H9 (cell line): ENCODE measurements at regions not wholly inside any gene's neighbourhood (a gene's known extent, or its start where the extent isn't known, plus 50 kb on each side); places are given as distances from the start of the nearest gene placed in this dataset.

Source experiments
- DNase-seq: peaks from one replicate; pipeline ENCODE4 v3.0.0-alpha.2; 2017
- H2AFZ ChIP-seq: one replicate; pipeline ENCODE4 v1.6.1; 2013; ENCODE audit warnings: mild to moderate bottlenecking, low read length, control low read depth, moderate library complexity
- H2AK5ac ChIP-seq: 2 replicates; pipeline ENCODE4 v1.6.1; 2013; ENCODE audit warnings: low read length, control low read depth, mixed read lengths; ENCODE audit not compliant: insufficient read length
- H2BK120ac ChIP-seq: one replicate; pipeline ENCODE4 v1.6.1; 2013; ENCODE audit warnings: low read depth, mild to moderate bottlenecking, low read length, control low read depth, inconsistent platforms; ENCODE audit not compliant: poor library complexity, severe bottlenecking
- H2BK12ac ChIP-seq: 2 replicates; pipeline ENCODE4 v1.6.1; 2013; ENCODE audit warnings: low read length, control low read depth, mixed read lengths, low read depth; ENCODE audit not compliant: insufficient read length
- H2BK15ac ChIP-seq: 2 replicates; pipeline ENCODE4 v1.6.1; 2013; ENCODE audit warnings: low read depth, low read length, control low read depth
- H2BK20ac ChIP-seq: one replicate; pipeline ENCODE4 v1.6.1; 2013; ENCODE audit warnings: low read depth, mild to moderate bottlenecking, low read length, control low read depth, inconsistent platforms; ENCODE audit not compliant: poor library complexity, severe bottlenecking
- H2BK5ac ChIP-seq: 2 replicates; pipeline ENCODE4 v1.6.1; 2013; ENCODE audit warnings: low read length, control low read depth, mixed read lengths; ENCODE audit not compliant: insufficient read length
- H3K14ac ChIP-seq: 2 replicates; pipeline ENCODE4 v1.6.1; 2013; ENCODE audit warnings: low read length, control low read depth; ENCODE audit not compliant: insufficient read depth
- H3K18ac ChIP-seq: 2 replicates; pipeline ENCODE4 v1.6.1; 2013; ENCODE audit warnings: low read depth, mild to moderate bottlenecking, mixed read lengths, low read length, control low read depth; ENCODE audit not compliant: insufficient read length
- H3K23ac ChIP-seq: 2 replicates; pipeline ENCODE4 v1.6.1; 2013; ENCODE audit warnings: low read length, control low read depth, mixed read lengths, low read depth; ENCODE audit not compliant: insufficient read length
- H3K23me2 ChIP-seq: 2 replicates; pipeline ENCODE4 v1.6.1; 2013; ENCODE audit warnings: low read depth, mild to moderate bottlenecking, mixed read lengths, low read length, control low read depth; ENCODE audit not compliant: insufficient read length, poor library complexity, severe bottlenecking
- H3K27ac ChIP-seq: 2 replicates; pipeline ENCODE4 v1.5.1; 2013; ENCODE audit warnings: low read length, control low read depth, mixed read lengths, low read depth; ENCODE audit not compliant: insufficient read length
- H3K27me3 ChIP-seq: 2 replicates; pipeline ENCODE4 v1.6.1; 2013; ENCODE audit warnings: low read length, control low read depth, inconsistent platforms; ENCODE audit not compliant: insufficient read depth
- H3K4ac ChIP-seq: 2 replicates; pipeline ENCODE4 v1.6.1; 2013; ENCODE audit warnings: low read depth, mild to moderate bottlenecking, control low read depth, inconsistent platforms, low read length, moderate library complexity
- H3K4me1 ChIP-seq: 2 replicates; pipeline ENCODE4 v1.6.1; 2013; ENCODE audit warnings: low read length, control low read depth, inconsistent platforms; ENCODE audit not compliant: insufficient read depth
- H3K4me2 ChIP-seq: 2 replicates; pipeline ENCODE4 v1.6.1; 2013; ENCODE audit warnings: low read length, control low read depth, mixed read lengths; ENCODE audit not compliant: insufficient read length, insufficient read depth
- H3K56ac ChIP-seq: 2 replicates; pipeline ENCODE4 v1.6.1; 2013; ENCODE audit warnings: low read depth, mild to moderate bottlenecking, mixed read lengths, low read length, control low read depth; ENCODE audit not compliant: insufficient read length
- H3K79me1 ChIP-seq: 2 replicates; pipeline ENCODE4 v1.6.1; 2013; ENCODE audit warnings: low read depth, mild to moderate bottlenecking, moderate library complexity, low read length, control low read depth, inconsistent platforms; ENCODE audit not compliant: insufficient read depth, poor library complexity, severe bottlenecking
- H3K79me2 ChIP-seq: 2 replicates; pipeline ENCODE4 v1.6.1; 2013; ENCODE audit warnings: low read length, control low read depth, inconsistent platforms; ENCODE audit not compliant: insufficient read depth
- H3K9ac ChIP-seq: 2 replicates; pipeline ENCODE4 v1.6.1; 2013; ENCODE audit warnings: low read length, control low read depth, mixed read lengths; ENCODE audit not compliant: insufficient read length; ENCODE audit errors: extremely low read depth
- H3K9me3 ChIP-seq: one replicate; pipeline ENCODE4 v1.6.1; 2013; ENCODE audit warnings: low read depth, low read length, inconsistent platforms; ENCODE audit not compliant: control insufficient read depth
- H3T11ph ChIP-seq: one replicate; pipeline ENCODE4 v1.6.1; 2013; ENCODE audit warnings: mild to moderate bottlenecking, low read length, control low read depth, inconsistent platforms
- H4K20me1 ChIP-seq: one replicate; pipeline ENCODE4 v1.6.1; 2013; ENCODE audit not compliant: control insufficient read depth, insufficient read length, insufficient read depth
- H4K5ac ChIP-seq: 2 replicates; pipeline ENCODE4 v1.6.1; 2013; ENCODE audit warnings: low read depth, mild to moderate bottlenecking, mixed read lengths, low read length, control low read depth; ENCODE audit not compliant: insufficient read length
- H4K8ac ChIP-seq: replicated peaks from 2 replicates; pipeline ENCODE4 v1.6.1; 2013; ENCODE audit warnings: low read length, control low read depth, mixed read lengths, low read depth; ENCODE audit not compliant: insufficient read length
- H4K91ac ChIP-seq: 2 replicates; pipeline ENCODE4 v1.6.1; 2013; ENCODE audit warnings: low read depth, mild to moderate bottlenecking, moderate library complexity, mixed read lengths, low read length, control low read depth; ENCODE audit not compliant: insufficient read length
- H3K27ac Mint-ChIP-seq, 3 experiments: 2 replicates in 2 of 3; 3 replicates in 1 of 3; pipeline ENCODE4 v1.8.0; 2020 to 2021; ENCODE audit warnings: mixed read lengths in 3 of 3, mild to moderate bottlenecking in 1 of 3, moderate library complexity in 1 of 3
- H3K27me3 Mint-ChIP-seq: 2 replicates; pipeline ENCODE4 v1.8.0; 2021; ENCODE audit warnings: low read depth, mild to moderate bottlenecking, moderate library complexity, mixed read lengths
- H3K36me3 Mint-ChIP-seq, 3 experiments: 2 replicates in 2 of 3; 3 replicates in 1 of 3; pipeline ENCODE4 v1.8.0; 2020 to 2021; ENCODE audit warnings: low read depth in 3 of 3, mixed read lengths in 3 of 3; ENCODE audit not compliant: insufficient read depth in 1 of 3
- H3K4me1 Mint-ChIP-seq, 2 experiments: 2 replicates each; pipeline ENCODE4 v1.8.0; 2020; ENCODE audit warnings: mixed read lengths in 2 of 2
- H3K4me3 Mint-ChIP-seq, 2 experiments: 2 replicates in 1 of 2; 3 replicates in 1 of 2; pipeline ENCODE4 v1.8.0; 2020 to 2021; ENCODE audit warnings: mild to moderate bottlenecking in 2 of 2, mixed read lengths in 2 of 2, moderate library complexity in 1 of 2
- H3K9me3 Mint-ChIP-seq, 2 experiments: 2 replicates in 1 of 2; 3 replicates in 1 of 2; pipeline ENCODE4 v1.8.0; 2020; ENCODE audit warnings: mild to moderate bottlenecking in 2 of 2, mixed read lengths in 2 of 2, moderate library complexity in 1 of 2
- CTCF ChIP-seq: fragments of 200-600 bp; sonication (generic); conservative IDR thresholded peaks from 3 replicates; pipeline ENCODE4 v1.8.0; 2021; ENCODE audit warnings: antibody characterized with exemption, mild to moderate bottlenecking
- WGBS: extraction: QIAGEN DNeasy Blood & Tissue Kit; methylation state at CpG from one replicate; pipeline ENCODE4 v1.1.7; 2013; ENCODE audit warnings: missing lambda C conversion rate, low lambda C conversion rate, mixed read lengths; ENCODE audit not compliant: insufficient read length; ENCODE audit errors: extremely low coverage; 5-methylcytosine and 5-hydroxymethylcytosine counted together

GRCh38 chr7:52782348-52782747 lies 253.1 kb upstream of the POM121L12 start:
- Histone ChIP-seq H3K27me3 (no peaks in the 10 kb centered on the region), H2BK20ac (no peak overlapping the region), H3K56ac (no peak overlapping the region), H3K23ac (no peak overlapping the region), H3K14ac (no peak overlapping the region), H3K4me2 (no peak overlapping the region), H3K23me2 (no peaks in the 10 kb centered on the region), H2BK15ac (no peak overlapping the region), H3K27ac (no peak overlapping the region), H2AK5ac (no peak overlapping the region), H2BK12ac (no peak overlapping the region), H3K18ac (no peak overlapping the region), H3K4me1 (no peaks in the 10 kb centered on the region), H4K20me1 (no peaks in the 10 kb centered on the region), H3K79me2 (no peaks in the 10 kb centered on the region), H3K4ac (no peak overlapping the region), H2BK120ac (no peak overlapping the region), H3K79me1 (no peaks in the 10 kb centered on the region), H2AFZ (no peak overlapping the region), H4K8ac (no peak overlapping the region), H3K9me3 (no peaks in the 10 kb centered on the region), H3K9ac (no peak overlapping the region), H4K91ac (no peak overlapping the region), H2BK5ac (no peak overlapping the region), H4K5ac (no peak overlapping the region), H3T11ph (no peak overlapping the region)
- DNase-seq = no peak
- no peak overlapping the region for H3K4me3 Mint-ChIP-seq
- H3K27me3 Mint-ChIP-seq = no peaks in the 10 kb centered on the region; the same call in 1 of the 2 replicates
- TF ChIP-seq CTCF = no peak
- H3K36me3 Mint-ChIP-seq = no peaks in the 10 kb centered on the region
- H3K4me1 Mint-ChIP-seq = no peaks in the 10 kb centered on the region
- WGBS = no CpG with 5 or more reads among the region's 5 CpGs
- no peak overlapping the region for H3K27ac Mint-ChIP-seq
- peaks cover 3 to 4% of the 10 kb centered on the region in 2 experiments; a peak in 2 of 5 replicates for H3K9me3 Mint-ChIP-seq
